Panc1 (cell line): ENCODE measurements at regions not wholly inside any gene's neighbourhood (a gene's known extent, or its start where the extent isn't known, plus 50 kb on each side); places are given as distances from the start of the nearest gene placed in this dataset.
"Not testable (repeated sequence)": the region's sequence is repeated elsewhere in the genome, so short reads cannot be mapped to it uniquely, and the experiment has no call there.

Experiments used
- ATAC-seq: fragments of 200-7000 bp; cut with Tn5 transposase; 2 replicates; pipeline ENCODE4 v1.9.1; 2020; ENCODE audit warnings: mild to moderate bottlenecking, moderate library complexity
- BruUV-seq: library from RNA; stranded (reverse); fragments of 400-500 nt; replicated peaks from 2 replicates; lab custom pipeline; 2021; lab: Mats Ljungman, UMichigan
- CTCF ChIA-PET: fragments of 300-600 bp; sonication (Branson Sonifier 250); formaldehyde crosslinking; loops from one replicate; lab custom pipeline; 2022; ENCODE audit warnings: antibody characterized with exemption; lab: Charles Lee
- POLR2A ChIA-PET: fragments of 300-600 bp; sonication (Branson Sonifier 250); formaldehyde crosslinking; loops from one replicate; lab custom pipeline; 2022; ENCODE audit warnings: antibody characterized with exemption; lab: Charles Lee
- DNase-seq: peaks from one replicate; pipeline ENCODE4 v3.0.0-alpha.2; 2010; ENCODE audit warnings: low read depth, low spot score
- H3K27ac ChIP-seq: 2 replicates; pipeline ENCODE4 v1.5.1; 2011; ENCODE audit warnings: mild to moderate bottlenecking, low read length, inconsistent platforms
- H3K27me3 ChIP-seq: fragments of 200-500 bp; sonication (Bioruptor generic); 2 replicates; pipeline ENCODE4 v1.6.0; 2014; ENCODE audit warnings: low read length, inconsistent platforms; ENCODE audit not compliant: control insufficient read depth, insufficient read depth
- H3K36me3 ChIP-seq: fragments of 200-500 bp; sonication (Bioruptor generic); 2 replicates; pipeline ENCODE4 v1.5.1; 2014; ENCODE audit warnings: inconsistent platforms, mild to moderate bottlenecking, low read length, moderate library complexity; ENCODE audit not compliant: control insufficient read depth, insufficient read depth
- H3K4me1 ChIP-seq: 2 replicates; pipeline ENCODE4 v1.5.1; 2011; ENCODE audit warnings: inconsistent platforms, mild to moderate bottlenecking, low read length, moderate library complexity; ENCODE audit not compliant: control insufficient read depth, insufficient read depth
- H3K4me3 ChIP-seq, 2 experiments: 2 replicates each; pipeline ENCODE4 v1.5.1; 2011 to 2012; ENCODE audit warnings: low read depth in 2 of 2, low read length in 2 of 2, mild to moderate bottlenecking in 2 of 2, inconsistent platforms in 1 of 2, moderate library complexity in 1 of 2
- H3K9me3 ChIP-seq: fragments of 200-500 bp; sonication (Bioruptor generic); 2 replicates; pipeline ENCODE4 v1.5.1; 2014; ENCODE audit warnings: low read depth, mild to moderate bottlenecking, inconsistent platforms, low read length, moderate library complexity; ENCODE audit not compliant: control insufficient read depth, insufficient read depth
- CTCF ChIP-seq: fragments of 450-650 bp; IDR thresholded peaks from 2 replicates; pipeline ENCODE4 v1.5.1; 2017; ENCODE audit warnings: mild to moderate bottlenecking
- POLR2AphosphoS5 ChIP-seq: IDR thresholded peaks from 2 replicates; pipeline ENCODE4 v1.6.1; 2012; ENCODE audit warnings: mild to moderate bottlenecking, low read depth, low read length, moderate library complexity
- REST ChIP-seq, 2 experiments: IDR thresholded peaks; 2 replicates each; pipeline ENCODE4 v1.6.1; 2011 to 2012; ENCODE audit warnings: low read depth in 2 of 2, control low read depth in 1 of 2, low read length in 1 of 2, mild to moderate bottlenecking in 1 of 2, moderate library complexity in 1 of 2; ENCODE audit not compliant: insufficient read depth in 1 of 2
- SIN3A ChIP-seq: IDR thresholded peaks from 2 replicates; pipeline ENCODE4 v1.6.1; 2012; ENCODE audit warnings: low read depth, mild to moderate bottlenecking, low read length, moderate library complexity, borderline replicate concordance; ENCODE audit not compliant: insufficient read depth
- TCF7L2 ChIP-seq: IDR thresholded peaks from 2 replicates; pipeline ENCODE4 v1.6.1; 2011; ENCODE audit warnings: mild to moderate bottlenecking, low read depth, low read length, inconsistent platforms
- in situ Hi-C: cut with HindIII; loops from 2 replicates; pipeline ENCODE4 v1.10.0; 2016; ENCODE audit warnings: low sequenced_read_pairs, low pct_unique_long_range_greater_than_20kb
- intact Hi-C: fragments of 100-400 bp; cut with micrococcal nuclease; formaldehyde crosslinking; loops from one replicate; pipeline ENCODE4 v1.10.0; 2022; ENCODE audit not compliant: unreplicated experiment

GRCh38 chrX:42832764-42833549 lies 55.0 kb upstream of the PPP1R2C start:
- H3K4me1 ChIP-seq = no peaks in the 10 kb centered on the region
- in situ Hi-C loops = no loop called here
- H3K4me3 ChIP-seq = no peak overlapping the region
- DNase-seq = no peak
- H3K27ac ChIP-seq = no peak overlapping the region
- no peaks in the 10 kb centered on the region for H3K27me3 ChIP-seq
- TF ChIP-seq REST (IDR thresholded peaks at IDR 0.05; ENCODE audit: insufficient read depth in 1 of 2, low read depth in 2 of 2, low read length in 1 of 2) (no peak), TCF7L2 (no peak), POLR2AphosphoS5 (no peak), CTCF (no peak), SIN3A (no peak)
- ChIA-PET POLR2A (no interaction called here), CTCF (no interaction called here)
- H3K36me3 ChIP-seq = no peaks in the 10 kb centered on the region
- no TSS peak for BruUV-seq
- intact Hi-C loops = no loop called here
- ATAC-seq = no peak
- H3K9me3 ChIP-seq = no peaks in the 10 kb centered on the region

GRCh38 chrX:42833550-42833940 lies 55.6 kb upstream of the PPP1R2C start:
- H3K9me3 ChIP-seq, H3K27ac ChIP-seq, BruUV-seq, in situ Hi-C loops, H3K27me3 ChIP-seq, intact Hi-C loops, CTCF ChIA-PET, H3K36me3 ChIP-seq, DNase-seq, ATAC-seq, H3K4me1 ChIP-seq, POLR2A ChIA-PET, H3K4me3 ChIP-seq: not testable (repeated sequence)

- Histone ChIP-seq H3K27ac (no peak overlapping the region), H3K4me3 (no peak overlapping the region), H3K27me3 (no peaks in the 10 kb centered on the region), H3K4me1 (no peaks in the 10 kb centered on the region), H3K9me3 (no peaks in the 10 kb centered on the region), H3K36me3 (no peaks in the 10 kb centered on the region)
- in situ Hi-C loops (no loop called here), intact Hi-C loops (no loop called here)
- POLR2A ChIA-PET = no interaction called here
- BruUV-seq = no TSS peak
- no peak for ATAC-seq
- no peak for DNase-seq
- TF ChIP-seq SIN3A = no peak
- no peak for TF ChIP-seq CTCF
- TF ChIP-seq TCF7L2 = no peak
- TF ChIP-seq REST (IDR thresholded peaks at IDR 0.05; ENCODE audit: insufficient read depth in 1 of 2, low read depth in 2 of 2, low read length in 1 of 2) = no peak
- TF ChIP-seq POLR2AphosphoS5 = no peak
- CTCF ChIA-PET = no interaction called here
Observed at GRCh38 chrX:42837101-42837726, 59.3 kb upstream of the PPP1R2C start.
